Astrocyte of the spinal cord (primary cell): ENCODE measurements at regions not wholly inside any gene's neighbourhood (a gene's known extent, or its start where the extent isn't known, plus 50 kb on each side); places are given as distances from the start of the nearest gene placed in this dataset.

Experiments used
- DNase-seq: peaks from one replicate; pipeline ENCODE4 v3.0.0; 2011; ENCODE audit warnings: low read depth, low spot score
- H3K4me3 ChIP-seq: 2 replicates; pipeline ENCODE4 v1.5.1; 2011; ENCODE audit warnings: low read depth, mild to moderate bottlenecking, low read length, moderate library complexity
- in situ Hi-C: cut with HindIII; loops from 2 replicates; pipeline ENCODE4 v1.10.0; 2017; ENCODE audit warnings: low sequenced_read_pairs
- TF ChIP-seq, protein P1 (sequence below): IDR thresholded peaks from 2 replicates; pipeline ENCODE4 v1.5.1; 2012; ENCODE audit warnings: low read depth, mild to moderate bottlenecking, low read length, inconsistent platforms

DNA sequence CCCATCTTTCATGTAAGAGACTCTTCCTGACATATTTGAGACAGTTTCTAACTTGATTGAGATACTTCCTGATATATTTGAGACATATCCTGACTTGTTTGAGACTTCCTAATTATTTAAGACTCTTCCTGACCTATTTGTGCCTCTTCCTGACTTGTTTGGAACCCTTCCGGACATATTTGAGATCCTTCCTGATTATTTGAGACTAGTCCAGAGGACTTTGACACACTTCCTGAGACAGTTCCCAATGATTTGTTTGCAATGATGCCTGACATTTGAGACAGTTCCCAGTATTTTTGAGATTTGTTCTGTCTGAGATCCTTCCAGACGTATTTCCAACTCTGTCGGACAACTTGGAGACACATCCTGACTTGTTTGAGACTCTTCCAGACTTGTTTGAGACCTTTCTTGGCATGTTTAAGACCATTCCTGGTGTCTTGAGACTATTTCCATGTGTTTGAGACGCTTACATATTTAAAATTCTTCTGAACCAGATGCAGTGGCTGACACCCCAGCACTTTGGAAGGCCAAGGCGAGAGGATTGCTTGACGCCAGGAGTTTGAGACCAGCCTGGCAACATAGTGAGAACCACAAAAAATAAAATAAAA is 118.9 kb upstream of the USP9X start:
- in situ Hi-C loops: no loop called here
- TF ChIP-seq, protein P1, sequence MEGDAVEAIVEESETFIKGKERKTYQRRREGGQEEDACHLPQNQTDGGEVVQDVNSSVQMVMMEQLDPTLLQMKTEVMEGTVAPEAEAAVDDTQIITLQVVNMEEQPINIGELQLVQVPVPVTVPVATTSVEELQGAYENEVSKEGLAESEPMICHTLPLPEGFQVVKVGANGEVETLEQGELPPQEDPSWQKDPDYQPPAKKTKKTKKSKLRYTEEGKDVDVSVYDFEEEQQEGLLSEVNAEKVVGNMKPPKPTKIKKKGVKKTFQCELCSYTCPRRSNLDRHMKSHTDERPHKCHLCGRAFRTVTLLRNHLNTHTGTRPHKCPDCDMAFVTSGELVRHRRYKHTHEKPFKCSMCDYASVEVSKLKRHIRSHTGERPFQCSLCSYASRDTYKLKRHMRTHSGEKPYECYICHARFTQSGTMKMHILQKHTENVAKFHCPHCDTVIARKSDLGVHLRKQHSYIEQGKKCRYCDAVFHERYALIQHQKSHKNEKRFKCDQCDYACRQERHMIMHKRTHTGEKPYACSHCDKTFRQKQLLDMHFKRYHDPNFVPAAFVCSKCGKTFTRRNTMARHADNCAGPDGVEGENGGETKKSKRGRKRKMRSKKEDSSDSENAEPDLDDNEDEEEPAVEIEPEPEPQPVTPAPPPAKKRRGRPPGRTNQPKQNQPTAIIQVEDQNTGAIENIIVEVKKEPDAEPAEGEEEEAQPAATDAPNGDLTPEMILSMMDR: no peak
- DNase-seq: no peak
- H3K4me3 ChIP-seq: no peak overlapping the region

DNA sequence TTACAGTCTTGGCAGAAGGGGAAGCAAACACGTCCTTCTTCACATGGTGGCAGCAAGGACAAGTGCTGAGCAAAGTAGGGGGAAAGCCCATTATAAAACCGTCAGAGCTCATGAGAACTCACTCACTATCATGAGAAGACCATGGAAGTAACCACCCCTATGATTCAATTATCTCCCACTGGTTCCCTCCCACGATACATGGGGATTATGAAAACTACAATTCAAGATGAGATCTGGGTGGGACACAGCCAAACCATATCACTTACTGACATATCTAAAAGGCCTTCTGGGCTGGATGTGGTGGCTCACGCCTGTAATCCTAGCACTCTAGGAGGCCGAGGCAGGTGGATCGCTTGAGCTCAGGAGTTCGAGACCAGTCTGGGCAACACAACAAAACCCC is 117.1 kb upstream of the USP9X start:
- no peak overlapping the region for H3K4me3 ChIP-seq
- DNase-seq: no peak
- in situ Hi-C loops: no loop called here
- TF ChIP-seq, protein P1: no peak

DNA sequence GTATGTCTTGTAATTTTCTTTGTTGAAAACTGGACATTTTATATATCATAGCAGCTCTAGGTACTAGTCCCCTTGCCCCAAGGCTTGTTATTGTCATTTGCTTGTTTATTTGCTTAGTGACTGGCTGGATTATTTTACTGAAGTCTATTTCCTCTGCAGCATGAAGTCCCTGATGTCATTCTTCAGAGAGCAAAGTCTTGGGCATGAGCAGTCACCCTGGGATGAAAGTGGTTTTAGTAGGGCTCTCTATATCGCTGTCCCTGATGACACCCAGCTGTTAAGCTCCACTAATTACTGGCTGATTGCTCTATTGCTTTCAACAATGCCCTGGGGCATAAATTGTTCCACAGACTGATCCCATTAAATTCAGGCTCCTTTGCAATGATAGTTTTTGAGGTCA is 113.5 kb upstream of the USP9X start:
- in situ Hi-C loops: no loop called here

DNA sequence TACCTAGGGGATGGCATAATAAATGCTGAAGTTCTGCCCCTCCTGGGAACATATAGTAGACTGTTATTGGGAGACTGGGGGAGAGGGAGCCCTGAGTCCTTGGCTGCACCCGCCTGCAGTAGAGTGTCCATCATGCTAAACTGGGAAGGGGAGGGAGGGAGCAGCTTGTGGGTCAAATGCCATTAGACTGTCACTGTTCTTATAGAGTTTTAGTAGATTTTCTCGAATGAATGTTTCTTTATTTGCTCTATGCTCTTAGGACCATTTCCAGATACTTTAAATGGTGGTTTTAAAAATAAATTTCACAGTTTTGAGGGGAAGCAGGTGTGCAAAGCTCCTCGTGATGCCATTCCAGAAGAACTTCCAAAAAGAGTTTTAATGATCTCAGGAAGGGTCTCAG is 111.6 kb upstream of the USP9X start:
- H3K4me3 ChIP-seq: no peak overlapping the region
- TF ChIP-seq, protein P1: no peak
- no peak for DNase-seq
- in situ Hi-C loops: no loop called here

More for the DNA sequence above, 113.5 kb upstream of the USP9X start:
- no peak overlapping the region for H3K4me3 ChIP-seq
- no peak for DNase-seq
- TF ChIP-seq, protein P1: no peak

DNA sequence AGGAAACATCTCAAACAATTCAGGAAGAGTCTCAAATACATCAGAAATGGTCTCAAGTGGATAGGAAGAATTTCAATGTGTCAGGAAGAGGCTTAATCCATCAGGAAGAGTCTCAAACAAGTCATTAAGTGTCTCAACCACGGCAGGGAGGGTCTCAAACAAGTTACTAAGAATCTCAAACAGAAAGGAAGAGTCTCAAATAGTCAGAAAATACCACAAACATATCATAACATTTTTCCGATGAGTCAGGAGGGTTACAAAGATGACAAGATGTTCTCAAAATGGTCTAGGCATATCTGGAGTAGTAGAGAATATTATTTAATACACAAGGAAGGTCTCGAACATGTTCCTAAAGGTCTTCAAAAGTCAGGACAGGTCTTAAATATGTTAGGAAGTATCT is 109.3 kb upstream of the USP9X start:
- TF ChIP-seq, protein P1: no peak
- in situ Hi-C loops: no loop called here
- no peak for DNase-seq
- no peak overlapping the region for H3K4me3 ChIP-seq

DNA sequence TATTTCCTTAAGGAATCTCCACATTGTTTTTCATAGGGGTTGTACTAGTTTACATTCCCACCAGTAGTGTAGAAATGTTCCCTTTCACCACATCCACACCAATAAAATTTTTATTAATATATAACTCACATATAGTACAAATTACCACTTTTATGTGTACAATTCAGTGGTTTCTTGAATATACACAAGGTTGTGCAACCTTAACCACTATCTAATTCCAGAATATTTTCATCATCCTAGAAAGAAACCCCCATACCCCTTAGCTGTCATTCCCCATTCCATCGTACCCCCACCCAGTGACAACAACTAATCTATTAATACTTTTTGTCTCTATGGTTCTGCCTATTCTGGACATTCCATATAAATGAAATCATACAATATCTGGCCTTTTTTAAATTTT is 108.3 kb upstream of the USP9X start:
- TF ChIP-seq, protein P1: no peak
- DNase-seq: no peak
- no peak overlapping the region for H3K4me3 ChIP-seq
- in situ Hi-C loops: no loop called here

DNA sequence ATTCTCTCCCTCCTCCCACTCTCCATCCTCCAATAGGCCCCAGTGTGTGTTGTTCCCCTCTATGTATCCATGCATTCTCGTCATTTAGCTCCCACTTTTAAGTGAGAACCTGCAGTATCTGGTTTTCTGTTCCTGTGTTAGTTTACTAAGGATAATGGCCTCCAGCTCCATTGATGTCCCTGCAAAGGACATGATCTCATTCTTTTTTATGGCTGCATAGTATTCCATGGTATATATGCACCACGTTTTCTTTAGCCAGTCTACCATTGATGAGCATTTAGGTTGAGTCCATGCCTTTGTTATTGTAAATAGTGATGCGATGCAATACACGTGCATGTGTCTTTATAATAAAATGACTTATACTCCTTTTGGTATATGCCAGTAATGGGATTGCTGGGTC is 100.3 kb upstream of the USP9X start:
- DNase-seq: no peak
- no peak overlapping the region for H3K4me3 ChIP-seq
- TF ChIP-seq, protein P1: no peak
- in situ Hi-C loops: no loop called here
